Heart right ventricle (tissue), 16 donors: ENCODE measurements at regions not wholly inside any gene's neighbourhood (a gene's known extent, or its start where the extent isn't known, plus 50 kb on each side); places are given as distances from the start of the nearest gene placed in this dataset.

Experiments used
- ATAC-seq, 8 donors: fragments of 200-7000 bp; cut with Tn5 transposase; one replicate each; pipeline ENCODE4 v1.9.1; 2020; ENCODE audit warnings: mild to moderate bottlenecking in 8 of 8, moderate library complexity in 8 of 8, moderate number of reproducible peaks in 1 of 8
- DNase-seq, 2 donors: peaks; one replicate each; pipeline ENCODE4 v3.0.0-alpha.2; 2020
- H3K27ac ChIP-seq, 10 donors: fragments of 200-600 bp; sonication (generic) in 2 of 10; one replicate each; pipeline versions ENCODE4 v1.5.0 to v1.8.0; 2020 to 2022; ENCODE audit warnings: mild to moderate bottlenecking in 3 of 10
- H3K27me3 ChIP-seq, 7 donors: fragments of 200-600 bp; one replicate each; pipeline ENCODE4 v1.8.0; 2021 to 2022; ENCODE audit warnings: mild to moderate bottlenecking in 2 of 7
- H3K36me3 ChIP-seq, 9 donors: fragments of 200-600 bp; sonication (generic) in 1 of 9; one replicate each; pipeline versions ENCODE4 v1.5.0 to v1.8.0; 2020 to 2022; ENCODE audit warnings: mild to moderate bottlenecking in 2 of 9
- H3K4me1 ChIP-seq, 9 donors: fragments of 200-600 bp; sonication (generic) in 1 of 9; one replicate each; pipeline versions ENCODE4 v1.5.0 to v1.8.0; 2020 to 2022; ENCODE audit warnings: mild to moderate bottlenecking in 4 of 9
- H3K4me3 ChIP-seq, 10 donors: fragments of 200-600 bp; sonication (generic) in 2 of 10; one replicate each; pipeline versions ENCODE4 v1.5.0 to v1.8.0; 2020 to 2022; ENCODE audit warnings: mild to moderate bottlenecking in 7 of 10, moderate library complexity in 2 of 10
- H3K9me3 ChIP-seq, 11 donors: fragments of 200-600 bp in 10 of 11; sonication (generic) in 2 of 11; one replicate each; pipeline versions ENCODE4 v1.5.0 to v1.8.0; 2013 to 2022; ENCODE audit warnings: mild to moderate bottlenecking in 2 of 11, control low read depth in 1 of 11, moderate library complexity in 1 of 11
- CTCF ChIP-seq, 9 donors: fragments of 200-600 bp; sonication (generic) in 2 of 9; IDR thresholded peaks; one replicate each; pipeline versions ENCODE4 v1.5.0 to v1.8.0; 2021 to 2022; ENCODE audit warnings: antibody characterized with exemption in 9 of 9, mild to moderate bottlenecking in 5 of 9, moderate library complexity in 1 of 9
- WGBS, 2 donors: extraction: QIAGEN DNeasy Blood & Tissue Kit; methylation state at CpG; one replicate each; pipeline ENCODE4 v1.1.7; 2013; ENCODE audit warnings: inconsistent platforms in 1 of 2; 5-methylcytosine and 5-hydroxymethylcytosine counted together
- intact Hi-C, 10 donors: fragments of 100-400 bp; cut with DNase I; formaldehyde crosslinking; loops; one replicate each; pipeline versions ENCODE4 v1.11.1 to v1.14.2; 2022
- donor health status: Arrhythmogenic right ventricular cardiomyopathy.
- donor health status: ischemic (EF 13 %, LVEDD 7.1; RV severe dilation, severe dysfunction).
- donor health status: healthy with polysubstance abuse.
- donor health status: DM: no; HTN: yes; CAD: no.
- donor health status: DM: no; HTN: no; CAD: no.
- donor health status: ischemic (EF 25% LVEDD 6.9; RV normal size, moderate dysfunction).
- donor health status: ischemic (EF 25% LVEDD 5.7; RV mildly dilated, moderate dysfunction).
- donor health status: healthy.
- donor health status: DM: yes; HTN: yes; CAD: no.
- donor health status: Ischemic cardiomyopathy.
- donor health status: ischemic (EF 35%, LVEDD 5.7; RV mildly dilated, moderate dysfunction).
- donor health status: nonischemic (EF 11% LVEDD 7.7; RV severe dilation, severe dysfunction).
- donor health status: DM: yes; HTN: yes; CAD: no.
- donor health status: PGD.
- donor health status: ischemic (EF 29% LVEDD 5.4; RV normal size, mild dysfunction).
- donor health status: nonischemic (EF 23%, LVEDD 6.1; RV moderate dilation, normal function).

GRCh38 chr5:166031926-166032325, 2259.5 kb upstream of the WWC1 start:
- H3K27ac ChIP-seq, result no peak overlapping the region
- H3K9me3 ChIP-seq, result no peaks in the 10 kb centered on the region
- 82 to 90% methylated on average over 2 of the region's 2 CpGs for WGBS, 2 donors
- DNase-seq (no peak), ATAC-seq (no peak)
- H3K4me1 ChIP-seq, result no peaks in the 10 kb centered on the region
- no peak for TF ChIP-seq CTCF (IDR thresholded peaks at IDR 0.05)
- H3K4me3 ChIP-seq, result no peak overlapping the region
- intact Hi-C loops, result no loop called here
- H3K36me3 ChIP-seq, result no peaks in the 10 kb centered on the region
- H3K27me3 ChIP-seq, result no peaks in the 10 kb centered on the region

GRCh38 chr5:166032601-166033000, 2258.8 kb upstream of the WWC1 start:
- intact Hi-C loops, result no loop called here
- Histone ChIP-seq H3K27ac (no peak overlapping the region), H3K4me1 (no peaks in the 10 kb centered on the region), H3K9me3 (no peaks in the 10 kb centered on the region), H3K36me3 (no peaks in the 10 kb centered on the region), H3K27me3 (no peaks in the 10 kb centered on the region), H3K4me3 (no peak overlapping the region)
- DNase-seq (no peak), ATAC-seq (no peak)
- WGBS, 2 donors, result 93 to 100% methylated on average over 1 of the region's 1 CpG
- TF ChIP-seq CTCF (IDR thresholded peaks at IDR 0.05), result no peak

- Histone ChIP-seq H3K27ac (no peak overlapping the region), H3K4me1 (no peaks in the 10 kb centered on the region), H3K4me3 (no peak overlapping the region), H3K27me3 (no peaks in the 10 kb centered on the region), H3K36me3 (no peaks in the 10 kb centered on the region), H3K9me3 (peaks cover 0 to 17% (median 0%) of the 10 kb centered on the region in 11 donors)
- intact Hi-C loops, result no loop called here
- 61 to 64% methylated on average over 2 of the region's 2 CpGs for WGBS, 2 donors
- TF ChIP-seq CTCF (IDR thresholded peaks at IDR 0.05), result no peak
- ATAC-seq, result no peak
- no peak for DNase-seq
Observed at GRCh38 chr5:166045961-166046360, 2245.5 kb upstream of the WWC1 start.

- H3K9me3 ChIP-seq, result peaks cover 0 to 12% (median 0%) of the 10 kb centered on the region in 11 donors
- no peak for DNase-seq
- no peaks in the 10 kb centered on the region for H3K27me3 ChIP-seq
- no peak overlapping the region for H3K4me3 ChIP-seq
- H3K27ac ChIP-seq, result no peak overlapping the region
- no peak for TF ChIP-seq CTCF (IDR thresholded peaks at IDR 0.05)
- intact Hi-C loops, result no loop called here
- no peaks in the 10 kb centered on the region for H3K36me3 ChIP-seq
- ATAC-seq, result no peak
- H3K4me1 ChIP-seq, result no peaks in the 10 kb centered on the region
- WGBS, 2 donors, result 60 to 66% methylated on average over 1 of the region's 1 CpG
Observed at GRCh38 chr5:166046956-166047355, 2244.5 kb upstream of the WWC1 start.

GRCh38 chr5:166050531-166050930, 2240.9 kb upstream of the WWC1 start:
- no peak for TF ChIP-seq CTCF (IDR thresholded peaks at IDR 0.05)
- H3K4me1 ChIP-seq, result no peaks in the 10 kb centered on the region
- 62 to 67% methylated on average over 4 of the region's 4 CpGs for WGBS, 2 donors
- no peak overlapping the region for H3K4me3 ChIP-seq
- DNase-seq, result no peak
- H3K27ac ChIP-seq, result no peak overlapping the region
- ATAC-seq, result no peak
- H3K27me3 ChIP-seq, result no peaks in the 10 kb centered on the region
- intact Hi-C loops, result no loop called here
- no peaks in the 10 kb centered on the region for H3K36me3 ChIP-seq
- H3K9me3 ChIP-seq, result peaks cover 0 to 11% (median 0%) of the 10 kb centered on the region in 11 donors
